Stimulated activated CD4-positive, alpha-beta T cell treated with anti-CD3 and anti-CD28 coated beads, Interleukin-2, amount 100 ng/mL, for 48 hours (primary cell): ENCODE measurements at regions not wholly inside any gene's neighbourhood (a gene's known extent, or its start where the extent isn't known, plus 50 kb on each side); places are given as distances from the start of the nearest gene placed in this dataset.

Source experiments
- DNase-seq, 2 donors: peaks; one replicate each; pipeline ENCODE4 v3.0.0-alpha.2; 2020

- no peak for DNase-seq
These were observed 1474.3 kb downstream of the BRD1 start for GRCh38 chr22:48353116-48353947.

DNA sequence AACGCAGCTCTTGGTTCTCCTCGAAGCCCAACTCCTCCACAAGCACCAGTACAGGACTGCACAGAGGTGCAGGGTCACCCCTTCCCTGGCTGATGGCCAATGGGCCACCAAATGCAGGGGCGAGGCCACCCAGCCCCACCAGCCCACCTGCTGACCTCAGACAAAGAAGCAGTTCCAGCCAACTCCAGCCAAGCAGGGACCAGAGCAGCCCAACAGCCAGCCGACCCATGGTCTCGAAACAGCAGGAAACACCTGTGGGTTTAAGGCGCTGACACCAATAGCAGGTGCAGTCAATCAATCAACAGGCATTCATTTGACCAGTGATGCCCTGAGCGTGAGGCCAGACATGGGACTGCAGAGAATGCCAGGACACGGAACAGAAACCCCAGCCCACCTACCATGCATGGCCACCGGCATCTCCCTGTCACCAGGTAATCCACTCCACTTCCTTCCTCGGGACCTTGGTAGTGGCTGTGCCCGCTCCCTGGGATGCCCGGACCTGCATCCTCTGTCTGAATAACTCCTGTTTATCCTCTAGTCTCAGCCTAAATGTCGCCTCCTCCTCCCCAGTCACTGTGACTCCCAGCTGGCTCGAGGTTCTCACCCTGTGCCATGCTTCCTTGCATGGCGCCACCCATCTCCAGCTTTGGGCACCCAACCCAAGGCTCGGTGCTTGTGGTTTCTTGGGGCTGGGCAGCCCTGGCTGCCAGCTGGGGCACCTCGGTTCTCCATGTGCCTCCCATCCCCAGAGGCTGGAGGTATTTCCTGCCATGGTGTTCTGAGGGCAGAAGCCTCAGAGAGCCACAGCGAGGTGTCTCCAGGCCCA lies 1475.4 kb downstream of the BRD1 start:
- no peak for DNase-seq

GRCh38 chr22:48351376-48352085 lies 1476.1 kb downstream of the BRD1 start:
- no peak for DNase-seq

DNA sequence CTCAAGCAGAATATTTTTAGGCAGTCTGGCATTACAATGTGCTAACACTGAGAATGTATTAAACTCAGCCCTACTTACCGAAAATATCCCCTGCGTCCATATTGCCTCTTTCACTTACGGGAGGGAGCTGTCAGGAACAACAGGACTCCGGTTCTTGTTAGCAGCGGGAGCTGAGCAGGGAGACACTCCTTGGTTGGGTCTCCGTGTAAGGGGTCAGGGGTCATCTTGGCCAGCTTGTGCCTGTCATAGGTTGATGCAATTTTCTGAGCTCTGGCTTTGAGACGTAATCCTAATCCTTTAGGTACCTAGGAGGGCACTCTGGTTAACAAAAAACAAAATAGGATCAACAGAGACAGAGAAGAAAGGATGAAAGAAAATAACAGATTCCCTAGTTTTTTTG lies 1477.2 kb downstream of the BRD1 start:
- DNase-seq = no peak

- no peak for DNase-seq
These were observed 1478.8 kb downstream of the BRD1 start for GRCh38 chr22:48348855-48349254.

DNA sequence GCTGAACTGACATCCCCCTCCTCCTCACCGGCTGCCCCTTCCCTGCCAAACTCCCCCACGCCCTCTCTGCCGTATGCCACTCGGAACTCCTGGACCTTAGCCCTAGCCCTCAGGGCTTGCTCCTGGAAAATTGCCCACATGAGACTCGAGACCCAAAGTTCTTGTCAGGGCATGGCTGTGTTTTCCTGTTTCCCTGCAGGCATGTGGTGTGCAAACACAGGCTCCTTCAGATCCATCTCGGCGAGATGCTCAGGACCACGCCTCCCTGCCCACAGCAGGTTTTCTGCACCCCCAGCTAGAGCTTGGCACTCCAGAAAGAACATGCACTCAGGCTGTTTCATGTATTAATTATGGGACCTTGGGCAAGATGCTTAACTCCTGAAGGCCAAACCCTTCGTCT lies 1480.4 kb downstream of the BRD1 start:
- no peak for DNase-seq

DNA sequence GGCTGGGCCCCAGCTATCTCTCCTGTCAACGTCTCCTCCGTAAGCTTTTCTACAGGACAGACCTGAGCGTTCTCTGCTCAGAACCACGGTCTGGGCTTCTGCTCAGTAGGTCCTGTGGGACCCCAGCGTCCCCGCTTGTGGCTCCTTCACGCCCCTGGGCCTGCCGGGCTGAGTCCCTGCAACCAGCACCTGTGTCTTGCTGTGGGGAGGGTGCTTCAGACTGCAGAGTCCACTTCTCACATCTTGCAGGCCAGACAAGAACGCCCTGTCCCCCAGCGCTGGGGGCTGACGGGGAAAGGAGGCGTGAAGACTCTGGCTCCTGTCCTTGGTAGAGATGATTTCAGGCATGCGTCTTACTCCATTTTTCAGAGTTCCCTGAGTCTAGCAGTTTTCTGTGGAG lies 1480.8 kb downstream of the BRD1 start:
- DNase-seq = no peak

GRCh38 chr22:48346311-48346710 lies 1481.4 kb downstream of the BRD1 start:
- DNase-seq = no peak

- DNase-seq = no peak
These were observed 1482.0 kb downstream of the BRD1 start for GRCh38 chr22:48345631-48346030.

DNA sequence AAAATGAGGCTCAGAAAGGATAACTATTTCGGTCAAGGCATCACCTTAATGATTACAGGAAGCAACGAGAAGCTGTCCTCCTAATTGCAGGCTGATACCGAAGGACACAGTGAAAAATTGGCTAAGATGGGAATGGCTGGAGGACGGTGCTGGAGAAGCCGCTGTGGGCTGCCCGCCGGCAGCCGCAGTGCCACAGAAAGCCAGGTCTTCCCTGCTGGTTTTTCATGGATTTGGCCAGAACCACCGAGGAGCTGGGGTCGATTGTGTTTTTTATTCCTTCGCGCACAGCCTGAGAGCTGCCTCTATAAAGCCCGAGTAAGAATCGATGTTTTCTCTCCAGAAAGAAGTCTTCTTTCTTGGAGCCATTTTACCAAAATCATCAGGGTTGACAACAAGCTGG lies 1484.2 kb downstream of the BRD1 start:
- DNase-seq = no peak

- DNase-seq = no peak
These were observed 1484.9 kb downstream of the BRD1 start for GRCh38 chr22:48342732-48343131.

- DNase-seq = no peak
These were observed 1485.7 kb downstream of the BRD1 start for GRCh38 chr22:48342016-48342415.

DNA sequence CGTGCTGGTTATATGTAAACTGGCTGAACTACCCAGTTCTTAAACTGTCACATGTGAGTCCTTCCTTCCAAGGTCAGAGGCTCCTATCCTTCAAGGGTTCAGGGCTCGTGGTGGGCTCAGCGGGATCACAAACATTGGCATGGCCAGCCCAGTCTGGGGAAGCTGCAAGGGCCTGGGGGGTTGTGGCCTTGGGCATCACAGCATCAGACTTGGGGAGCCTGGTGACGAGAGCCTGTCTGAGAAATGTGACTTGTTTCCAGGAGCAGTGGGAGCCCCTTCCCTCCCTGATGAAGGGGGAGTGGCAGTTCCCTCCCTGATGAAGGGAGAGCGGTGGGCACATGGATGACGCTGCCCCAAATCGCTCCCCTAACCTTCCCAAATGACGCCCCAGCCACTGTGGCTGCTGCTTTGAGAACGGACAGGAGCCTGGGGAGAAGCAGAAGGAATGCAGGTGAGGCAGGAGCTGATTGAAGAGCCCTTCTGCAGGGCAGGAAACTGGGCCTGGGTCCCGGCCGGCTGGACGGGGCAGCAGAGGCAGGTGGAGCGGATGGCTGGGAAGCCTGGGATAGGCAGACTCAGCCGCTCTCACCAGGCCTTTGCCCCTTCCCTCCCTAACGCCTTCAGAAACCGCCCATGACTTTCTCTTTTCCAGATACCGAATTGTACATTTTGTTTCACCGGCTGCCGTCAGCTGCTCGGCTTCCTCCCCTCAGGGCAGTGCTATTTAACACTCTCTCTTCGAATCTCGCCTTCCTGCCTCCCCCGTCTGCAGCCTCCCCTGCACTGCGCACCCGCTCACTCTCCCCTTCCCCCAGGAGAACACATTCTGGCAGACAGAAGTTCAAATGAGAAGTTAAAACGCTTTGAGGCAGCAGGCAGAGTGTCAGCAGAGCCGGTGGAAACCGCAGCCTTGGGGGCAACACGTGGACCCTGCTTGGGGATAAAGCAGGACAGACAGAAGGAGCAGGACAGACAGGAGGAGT lies 1486.7 kb downstream of the BRD1 start:
- DNase-seq = no peak

- DNase-seq = no peak
These were observed 1487.5 kb downstream of the BRD1 start for GRCh38 chr22:48340191-48340590.

- DNase-seq = no peak
These were observed 1488.6 kb downstream of the BRD1 start for GRCh38 chr22:48338793-48339705.

- DNase-seq = no peak
These were observed 1489.5 kb downstream of the BRD1 start for GRCh38 chr22:48337957-48338792.

- DNase-seq = no peak
These were observed 1491.2 kb downstream of the BRD1 start for GRCh38 chr22:48336339-48337060.

GRCh38 chr22:48335442-48336139 lies 1492.1 kb downstream of the BRD1 start:
- no peak for DNase-seq

DNA sequence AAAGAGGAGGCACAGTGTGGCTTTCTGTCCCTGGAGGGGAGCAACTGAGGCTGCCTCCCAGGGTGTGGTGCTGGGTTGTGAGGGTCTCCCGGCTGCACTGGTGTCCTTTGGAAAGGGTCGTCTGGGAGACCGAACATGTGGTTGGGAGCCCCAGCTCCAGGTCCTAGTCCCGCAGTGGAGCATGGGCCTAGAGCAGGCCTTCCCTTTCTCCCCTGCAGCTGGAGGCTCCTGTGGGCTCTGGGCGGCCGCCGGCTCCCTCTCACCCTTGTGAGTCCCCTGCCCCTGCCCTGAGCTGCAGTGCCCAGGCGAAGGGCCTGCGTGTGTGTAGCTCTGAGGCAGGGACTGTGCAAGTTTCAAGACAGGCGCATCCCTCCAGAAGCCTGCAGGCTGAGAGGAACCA lies 1492.7 kb downstream of the BRD1 start:
- DNase-seq = no peak
